SK-N-SH (cell line): ENCODE measurements at regions not wholly inside any gene's neighbourhood (a gene's known extent, or its start where the extent isn't known, plus 50 kb on each side); places are given as distances from the start of the nearest gene placed in this dataset.

Experiments used
- CTCF ChIP-seq: fragments of 200-600 bp; sonication (generic); IDR thresholded peaks from 2 replicates; pipeline ENCODE4 v1.6.1; 2017; ENCODE audit warnings: antibody characterized with exemption, mild to moderate bottlenecking, moderate library complexity
- RAD21 ChIP-seq: IDR thresholded peaks from 2 replicates; pipeline ENCODE4 v1.6.1; 2012; ENCODE audit warnings: mild to moderate bottlenecking, low read length
- REST ChIP-seq: IDR thresholded peaks from 2 replicates; pipeline ENCODE4 v1.6.1; 2012; ENCODE audit warnings: mild to moderate bottlenecking, low read depth, low read length, moderate library complexity
- TAF1 ChIP-seq: IDR thresholded peaks from 2 replicates; pipeline ENCODE4 v1.6.1; 2012; ENCODE audit warnings: low read depth, mild to moderate bottlenecking, low read length, moderate library complexity, borderline replicate concordance

GRCh38 chr9:87108661-87109060 lies 161.4 kb upstream of the GAS1 start:
- TF ChIP-seq TAF1 (no peak), REST (no peak), CTCF (no peak), RAD21 (no peak)
